ENCODE measurements at regions not wholly inside any gene's neighbourhood (a gene's known extent, or its start where the extent isn't known, plus 50 kb on each side); places are given as distances from the start of the nearest gene placed in this dataset.

DNA sequence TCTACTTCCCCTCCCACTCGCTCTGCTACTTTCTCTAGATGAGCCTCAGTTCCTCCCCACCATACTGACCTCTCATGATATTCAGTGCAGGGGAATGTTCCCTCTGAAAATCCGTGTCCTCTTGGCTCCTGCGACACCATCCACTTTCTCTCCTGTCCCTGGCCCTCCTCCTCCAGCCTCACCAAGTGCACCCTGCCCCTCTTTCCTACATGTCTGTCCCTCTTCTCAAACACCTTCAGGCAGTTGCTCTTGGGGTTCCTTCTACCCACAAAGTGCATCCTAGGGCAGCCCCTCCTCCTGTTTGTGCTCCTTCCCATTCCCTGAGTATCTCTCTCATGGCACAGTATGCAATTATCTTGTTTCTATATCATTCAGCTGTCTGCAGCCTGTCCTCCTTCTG is 246.4 kb upstream of the RAB6C start:
- Histone ChIP-seq H3K27ac (ENCODE audit: extremely low read length, insufficient read depth, low read length) (no peak overlapping the region), H4K20me1 (ENCODE audit: insufficient read depth, low read length) (no peaks in the 10 kb centered on the region), H3K27me3 (ENCODE audit: control insufficient read depth in 1 of 2, insufficient read depth in 2 of 2, low read length in 2 of 2) (peaks cover 0 to 4% of the 10 kb centered on the region in 2 experiments; a peak in 2 of 5 replicates), H3K79me2 (ENCODE audit: insufficient read depth, low read length) (no peaks in the 10 kb centered on the region), H3K4me1 (ENCODE audit: insufficient read depth, low read length) (no peaks in the 10 kb centered on the region), H3K36me3 (replicated peaks in 1 of 2; ENCODE audit: control insufficient read depth in 1 of 2, insufficient read depth in 2 of 2, low read length in 2 of 2) (no peaks in the 10 kb centered on the region), H3K4me2 (ENCODE audit: low read depth, low read length) (no peak overlapping the region), H3K4me3 (replicated peaks in 1 of 3; ENCODE audit: insufficient read depth in 1 of 3, low read depth in 2 of 3, low read length in 3 of 3) (no peak overlapping the region), H3K9ac (ENCODE audit: insufficient read depth, low read depth, low read length) (no peak overlapping the region), H3K9me3 (ENCODE audit: low read length) (peaks cover 8% of the 10 kb centered on the region; the same call in 1 of the 2 replicates), H2AFZ (ENCODE audit: low read length) (no peak overlapping the region)
- ChIA-PET POLR2A (no interaction called here), CTCF (ENCODE audit: low intra/inter-chr PET ratio, low total read pairs) (no interaction called here)
- no peak for ATAC-seq
- in situ Hi-C loops (cut with HindIII; ENCODE audit: extremely low pct_ligation_motif_present, low pct_unique_long_range_greater_than_20kb) (no loop called here), intact Hi-C loops (cut with micrococcal nuclease; ENCODE audit: unreplicated experiment) (no loop called here)
- DNase-seq (ENCODE audit: low spot score): no peak
- 0% methylated on average over 3 of the region's 3 CpGs for WGBS (ENCODE audit: low lambda C conversion rate)
- no TSS peak for BruUV-seq (replicated peaks)
- no peak for FAIRE-seq
- no peak for TF ChIP-seq ZNF772 (CRISPR knock-in tag; IDR thresholded peaks at IDR 0.05)
- no peak for TF ChIP-seq DMAP1 (CRISPR knock-in tag; IDR thresholded peaks at IDR 0.05)
- no peak for TF ChIP-seq SPEN (CRISPR knock-in tag; IDR thresholded peaks at IDR 0.05; ENCODE audit: low read depth)
- TF ChIP-seq, protein P1, sequence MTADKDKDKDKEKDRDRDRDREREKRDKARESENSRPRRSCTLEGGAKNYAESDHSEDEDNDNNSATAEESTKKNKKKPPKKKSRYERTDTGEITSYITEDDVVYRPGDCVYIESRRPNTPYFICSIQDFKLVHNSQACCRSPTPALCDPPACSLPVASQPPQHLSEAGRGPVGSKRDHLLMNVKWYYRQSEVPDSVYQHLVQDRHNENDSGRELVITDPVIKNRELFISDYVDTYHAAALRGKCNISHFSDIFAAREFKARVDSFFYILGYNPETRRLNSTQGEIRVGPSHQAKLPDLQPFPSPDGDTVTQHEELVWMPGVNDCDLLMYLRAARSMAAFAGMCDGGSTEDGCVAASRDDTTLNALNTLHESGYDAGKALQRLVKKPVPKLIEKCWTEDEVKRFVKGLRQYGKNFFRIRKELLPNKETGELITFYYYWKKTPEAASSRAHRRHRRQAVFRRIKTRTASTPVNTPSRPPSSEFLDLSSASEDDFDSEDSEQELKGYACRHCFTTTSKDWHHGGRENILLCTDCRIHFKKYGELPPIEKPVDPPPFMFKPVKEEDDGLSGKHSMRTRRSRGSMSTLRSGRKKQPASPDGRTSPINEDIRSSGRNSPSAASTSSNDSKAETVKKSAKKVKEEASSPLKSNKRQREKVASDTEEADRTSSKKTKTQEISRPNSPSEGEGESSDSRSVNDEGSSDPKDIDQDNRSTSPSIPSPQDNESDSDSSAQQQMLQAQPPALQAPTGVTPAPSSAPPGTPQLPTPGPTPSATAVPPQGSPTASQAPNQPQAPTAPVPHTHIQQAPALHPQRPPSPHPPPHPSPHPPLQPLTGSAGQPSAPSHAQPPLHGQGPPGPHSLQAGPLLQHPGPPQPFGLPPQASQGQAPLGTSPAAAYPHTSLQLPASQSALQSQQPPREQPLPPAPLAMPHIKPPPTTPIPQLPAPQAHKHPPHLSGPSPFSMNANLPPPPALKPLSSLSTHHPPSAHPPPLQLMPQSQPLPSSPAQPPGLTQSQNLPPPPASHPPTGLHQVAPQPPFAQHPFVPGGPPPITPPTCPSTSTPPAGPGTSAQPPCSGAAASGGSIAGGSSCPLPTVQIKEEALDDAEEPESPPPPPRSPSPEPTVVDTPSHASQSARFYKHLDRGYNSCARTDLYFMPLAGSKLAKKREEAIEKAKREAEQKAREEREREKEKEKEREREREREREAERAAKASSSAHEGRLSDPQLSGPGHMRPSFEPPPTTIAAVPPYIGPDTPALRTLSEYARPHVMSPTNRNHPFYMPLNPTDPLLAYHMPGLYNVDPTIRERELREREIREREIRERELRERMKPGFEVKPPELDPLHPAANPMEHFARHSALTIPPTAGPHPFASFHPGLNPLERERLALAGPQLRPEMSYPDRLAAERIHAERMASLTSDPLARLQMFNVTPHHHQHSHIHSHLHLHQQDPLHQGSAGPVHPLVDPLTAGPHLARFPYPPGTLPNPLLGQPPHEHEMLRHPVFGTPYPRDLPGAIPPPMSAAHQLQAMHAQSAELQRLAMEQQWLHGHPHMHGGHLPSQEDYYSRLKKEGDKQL (CRISPR knock-in tag; IDR thresholded peaks at IDR 0.05; ENCODE audit: low read depth): no peak
- no peak for TF ChIP-seq ZNF749 (CRISPR knock-in tag; IDR thresholded peaks at IDR 0.05; ENCODE audit: borderline replicate concordance)
